HG03196 (cell line): ENCODE measurements at regions not wholly inside any gene's neighbourhood (a gene's known extent, or its start where the extent isn't known, plus 50 kb on each side); places are given as distances from the start of the nearest gene placed in this dataset.
"Not testable (repeated sequence)": the region's sequence is repeated elsewhere in the genome, so short reads cannot be mapped to it uniquely, and the experiment has no call there.

Experiments
- ATAC-seq: cut with Tn5 transposase; IDR thresholded peaks from one replicate; pipeline ENCODE4 v1.9.1; 2021; ENCODE audit not compliant: unreplicated experiment

DNA sequence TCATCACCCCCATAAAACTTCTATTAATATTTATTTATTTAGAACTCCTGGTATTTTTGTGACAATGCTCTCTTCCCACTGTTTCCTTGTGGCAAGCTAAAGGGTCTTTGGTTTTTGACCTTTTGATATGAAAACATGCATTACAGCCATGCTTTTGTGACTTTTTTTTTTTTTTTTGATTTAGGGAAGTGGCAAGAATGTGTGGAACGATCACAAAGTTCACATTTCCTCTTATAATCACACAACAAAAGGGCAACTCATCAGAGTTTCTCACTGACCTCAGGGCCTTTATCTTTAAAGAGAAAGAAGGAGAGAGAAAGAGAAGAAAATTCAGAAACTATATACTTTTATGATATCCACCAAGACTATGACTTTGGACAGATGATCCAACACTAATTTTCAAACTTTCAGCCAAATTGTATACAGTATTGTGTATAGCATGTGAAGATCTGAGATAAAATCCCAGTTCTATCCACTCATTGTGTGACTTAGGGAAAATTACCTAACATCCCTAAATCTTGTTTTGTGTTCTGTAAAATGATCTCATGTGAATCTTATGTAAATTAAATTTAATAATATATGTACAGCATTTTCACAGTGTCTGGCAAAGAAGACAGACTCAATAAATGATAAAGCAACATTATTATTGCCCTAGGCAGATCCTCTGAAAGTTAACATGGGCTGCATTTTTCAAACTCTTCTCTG lies 106.8 kb upstream of the MARCKS start:
- no peak for ATAC-seq

GRCh38 chr6:113754291-113754690 lies 102.9 kb upstream of the MARCKS start:
- ATAC-seq: no peak

GRCh38 chr6:113755449-113756289 lies 101.5 kb upstream of the MARCKS start:
- ATAC-seq: peak; percentile 87

- no peak for ATAC-seq
These were observed 100.9 kb upstream of the MARCKS start for GRCh38 chr6:113756290-113756665.

DNA sequence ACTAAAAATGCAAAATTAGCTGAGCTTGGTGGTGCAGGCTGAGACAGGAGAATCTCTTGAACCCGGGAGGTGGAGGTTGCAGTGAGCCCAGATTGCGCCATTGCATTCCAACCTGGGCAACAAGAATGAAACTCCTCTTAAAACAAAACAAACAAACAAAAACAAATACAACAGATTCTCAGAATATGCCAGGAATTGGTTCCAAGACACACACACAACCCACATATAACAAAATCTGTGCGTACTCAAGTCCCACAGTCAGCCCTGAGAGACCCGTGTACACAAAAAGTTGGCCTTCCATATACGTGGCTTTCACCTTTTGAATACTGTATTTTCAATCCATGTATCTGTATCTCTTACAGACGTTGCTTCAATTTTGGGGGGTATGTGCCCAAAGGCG lies 98.9 kb upstream of the MARCKS start:
- no peak for ATAC-seq

DNA sequence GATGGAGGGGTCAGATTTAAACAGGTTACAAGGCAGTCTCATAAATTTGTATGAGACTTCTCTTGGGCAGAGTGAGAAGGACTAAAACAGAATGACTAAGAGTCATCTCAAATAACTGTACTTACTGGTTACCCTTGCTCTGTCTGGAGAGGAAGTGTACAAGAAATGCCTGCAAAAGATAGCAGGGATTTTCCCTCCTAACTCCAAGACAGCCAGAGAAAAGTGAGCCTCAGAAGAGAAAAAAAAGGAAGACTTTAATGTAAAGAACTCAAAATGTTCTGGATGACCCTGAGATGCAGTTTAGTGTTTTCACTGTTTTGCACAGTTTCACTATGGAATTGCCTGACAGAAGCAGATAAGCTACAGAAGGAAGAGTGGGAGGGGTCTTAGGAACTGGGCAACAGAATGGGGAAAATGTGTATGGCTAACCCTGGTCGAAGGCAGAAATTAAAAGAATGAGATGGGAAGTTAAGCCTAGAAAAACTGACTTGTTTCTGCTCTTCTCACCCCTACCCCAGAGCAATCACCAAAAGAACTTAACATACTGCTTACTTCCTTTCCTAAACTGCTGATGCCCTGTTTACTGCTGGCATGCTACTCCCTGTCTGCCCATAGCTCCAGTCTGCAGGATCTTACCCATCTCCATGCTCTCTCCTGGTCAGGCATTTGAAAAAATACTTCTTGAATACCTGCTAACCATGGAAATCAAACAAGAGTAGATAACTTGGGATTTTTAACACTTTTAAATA lies 98.1 kb upstream of the MARCKS start:
- ATAC-seq: no peak

GRCh38 chr6:113762641-113763040 lies 94.5 kb upstream of the MARCKS start:
- ATAC-seq: no peak

- no peak for ATAC-seq
These were observed 93.8 kb upstream of the MARCKS start for GRCh38 chr6:113763311-113763766.

DNA sequence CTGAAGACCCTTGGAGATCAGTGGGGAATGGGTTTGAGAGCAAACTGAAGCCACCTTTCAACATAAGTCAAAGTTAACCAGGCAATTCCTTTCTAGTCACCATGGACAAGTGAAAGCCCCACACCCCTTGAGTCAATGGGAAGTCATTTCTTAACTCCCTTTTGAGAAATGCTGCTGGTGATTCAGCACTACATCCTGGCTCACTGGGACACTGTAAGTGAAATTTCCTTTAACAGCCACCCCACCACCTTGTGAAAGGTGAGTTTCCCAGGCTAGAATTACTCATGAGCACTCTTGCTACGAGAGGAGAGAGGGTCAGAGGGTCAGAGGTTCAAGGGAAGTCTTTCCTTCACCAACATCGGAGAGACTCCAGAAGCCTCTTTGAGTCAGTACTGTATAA lies 93.3 kb upstream of the MARCKS start:
- peak; percentile 82 for ATAC-seq

DNA sequence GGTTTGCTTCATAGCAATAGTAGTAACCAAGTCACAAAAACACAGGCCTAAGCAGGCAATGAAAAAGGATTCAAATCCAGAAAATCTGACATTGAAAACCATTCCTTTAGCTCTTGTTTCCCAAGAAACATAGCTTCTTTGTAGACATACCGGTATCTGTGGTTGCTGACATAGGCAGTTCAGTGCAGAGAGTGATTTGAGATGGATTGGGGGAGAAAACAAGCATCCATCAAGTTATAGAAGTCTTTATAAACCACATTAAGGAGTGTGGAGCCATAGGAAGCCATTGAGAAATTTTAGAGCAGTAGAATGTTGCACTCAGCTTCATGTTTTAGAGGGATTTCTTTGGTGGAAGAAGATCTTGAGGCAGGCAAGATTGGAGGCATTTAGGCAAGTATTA lies 91.2 kb upstream of the MARCKS start:
- no peak for ATAC-seq

DNA sequence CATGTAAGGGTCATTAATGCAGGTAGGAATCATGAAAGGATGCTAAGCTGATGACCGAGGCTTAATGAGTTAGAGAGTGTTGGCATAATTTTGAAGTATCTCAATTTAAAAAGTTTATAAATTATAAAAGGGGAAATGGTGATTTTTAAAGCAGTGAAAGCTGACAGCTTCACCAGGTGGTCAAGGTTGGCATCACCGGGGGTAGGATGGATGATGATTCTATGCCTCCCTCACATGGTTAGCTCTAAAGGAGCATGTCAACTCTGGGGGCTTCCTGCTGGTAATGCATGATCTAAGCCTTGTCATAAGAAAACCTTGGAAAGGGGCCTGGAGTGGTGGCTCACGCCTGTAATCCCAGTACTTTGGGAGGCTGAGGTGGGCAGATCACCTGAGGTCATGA lies 89.2 kb upstream of the MARCKS start:
- no peak for ATAC-seq

GRCh38 chr6:113772961-113773360 lies 84.2 kb upstream of the MARCKS start:
- no peak for ATAC-seq

DNA sequence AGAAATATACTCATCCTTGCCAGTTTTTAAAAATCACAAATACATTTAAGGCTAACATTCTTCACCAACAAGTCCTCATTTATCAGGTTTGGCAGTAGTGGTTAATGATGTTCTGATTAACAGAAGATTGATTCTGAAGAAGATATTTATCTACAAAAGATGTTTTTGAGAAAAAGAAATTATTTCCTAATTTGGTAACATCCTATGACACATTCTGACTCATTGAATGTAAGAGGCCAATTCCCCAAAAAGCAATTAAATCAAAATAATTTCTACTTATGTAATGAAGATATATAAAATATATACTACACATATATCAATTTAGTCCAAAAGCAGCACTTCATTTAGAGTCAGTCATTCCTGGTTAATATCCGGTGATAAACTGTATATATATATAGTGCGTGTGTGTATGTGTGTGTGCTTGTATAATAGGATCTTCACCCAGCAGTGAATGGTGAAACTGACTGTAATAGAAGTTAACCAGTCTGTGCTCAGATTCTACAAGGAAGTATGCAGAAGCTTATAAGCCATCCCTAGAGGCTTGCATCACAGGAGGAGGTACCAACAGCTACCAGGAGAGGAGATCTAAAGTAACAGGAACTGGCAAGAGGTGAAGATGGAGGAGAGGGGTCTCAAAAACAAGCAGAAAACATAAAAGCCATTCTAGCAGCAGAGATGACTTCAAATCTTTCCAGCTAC lies 82.9 kb upstream of the MARCKS start:
- no peak for ATAC-seq

DNA sequence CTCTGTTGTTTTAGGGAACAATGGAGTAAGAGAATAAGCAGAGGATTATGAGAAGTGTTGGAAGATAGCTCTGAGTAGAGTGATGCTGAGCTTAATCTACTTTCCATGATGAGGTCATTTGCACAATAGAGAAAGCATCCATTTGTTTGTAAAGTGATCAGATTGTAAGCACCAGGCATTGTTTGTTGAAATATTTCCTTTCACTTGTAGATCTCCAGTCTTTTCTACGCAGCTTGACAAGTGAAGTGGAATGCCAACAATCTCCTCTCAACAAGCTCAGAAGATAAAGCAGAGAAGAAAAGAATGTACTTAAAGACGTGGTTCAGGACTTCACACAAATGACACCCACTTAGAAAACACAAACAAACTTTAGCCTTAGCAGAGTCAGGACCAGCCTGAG lies 80.1 kb upstream of the MARCKS start:
- no peak for ATAC-seq

GRCh38 chr6:113777601-113778000 lies 79.5 kb upstream of the MARCKS start:
- ATAC-seq: no peak

DNA sequence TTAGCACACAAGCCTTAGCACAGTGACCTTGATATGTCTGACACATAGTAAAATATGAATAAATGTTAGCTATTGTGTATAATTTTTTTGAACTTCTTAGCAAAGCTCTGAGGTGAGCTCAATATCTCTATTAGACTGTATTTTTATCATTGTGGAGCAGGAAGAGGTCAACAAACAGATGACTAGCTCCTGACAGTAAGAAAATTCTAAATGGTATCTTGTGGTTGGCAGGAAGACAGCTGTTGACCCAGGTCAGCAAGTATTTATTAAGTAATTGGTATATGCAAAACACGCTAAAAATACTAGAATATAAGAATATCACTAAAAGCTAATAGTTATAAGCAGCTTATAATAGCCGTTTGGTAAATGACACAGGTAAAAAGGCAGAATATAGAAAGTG lies 77.5 kb upstream of the MARCKS start:
- ATAC-seq: no peak

- no peak for ATAC-seq
These were observed 74.5 kb upstream of the MARCKS start for GRCh38 chr6:113782636-113783035.

DNA sequence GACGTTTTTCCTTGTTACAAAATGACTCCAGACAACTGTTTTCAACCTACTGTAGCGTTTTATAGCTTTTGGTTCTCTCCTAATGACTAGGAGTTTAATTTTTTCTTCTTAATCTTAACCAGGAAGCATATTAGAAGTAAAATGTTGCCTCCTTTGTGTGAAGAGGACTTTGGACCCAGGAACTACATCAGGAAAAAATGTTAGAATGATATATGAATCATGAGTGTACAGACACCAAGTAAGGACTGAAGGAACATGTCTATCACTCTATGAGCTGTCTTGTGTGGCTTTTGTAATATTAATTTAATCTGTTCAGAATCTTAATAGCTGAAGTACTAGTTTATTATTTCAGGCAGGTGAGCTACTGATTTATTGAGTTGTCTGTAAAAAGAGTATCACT lies 71.0 kb upstream of the MARCKS start:
- no peak for ATAC-seq

GRCh38 chr6:113788586-113788985 lies 68.6 kb upstream of the MARCKS start:
- ATAC-seq: no peak

GRCh38 chr6:113791225-113791624 lies 65.9 kb upstream of the MARCKS start:
- ATAC-seq: not testable (repeated sequence)

GRCh38 chr6:113795371-113795770 lies 61.8 kb upstream of the MARCKS start:
- ATAC-seq: not testable (repeated sequence)
